CD4-positive, alpha-beta T cell treated with Interferon alpha-2 for 1 hour (primary cell): ENCODE measurements at regions not wholly inside any gene's neighbourhood (a gene's known extent, or its start where the extent isn't known, plus 50 kb on each side); places are given as distances from the start of the nearest gene placed in this dataset.

Source experiments
- DNase-seq, 2 donors: peaks; one replicate each; pipeline ENCODE4 v3.0.0-alpha.2; 2020 to 2022

- DNase-seq = no peak
Measured at GRCh38 chr21:39052718-39053117, 130.5 kb downstream of the PSMG1 start.

- DNase-seq = no peak
Measured at GRCh38 chr21:39051588-39051949, 131.7 kb downstream of the PSMG1 start.

- DNase-seq = no peak
Measured at GRCh38 chr21:39050841-39051587, 132.2 kb downstream of the PSMG1 start.

GRCh38 chr21:39048574-39048973, 134.7 kb downstream of the PSMG1 start:
- no peak for DNase-seq

- no peak for DNase-seq
Measured at GRCh38 chr21:39048064-39048463, 135.2 kb downstream of the PSMG1 start.

- DNase-seq = no peak
Measured at GRCh38 chr21:39047046-39047445, 136.2 kb downstream of the PSMG1 start.

GRCh38 chr21:39046236-39046916, 136.9 kb downstream of the PSMG1 start:
- DNase-seq = no peak

- no peak for DNase-seq
Measured at GRCh38 chr21:39041816-39042215, 141.4 kb downstream of the PSMG1 start.

- no peak for DNase-seq
Measured at GRCh38 chr21:39040494-39041110, 142.6 kb downstream of the PSMG1 start.

GRCh38 chr21:39037807-39038405, 145.3 kb downstream of the PSMG1 start:
- no peak for DNase-seq

- no peak for DNase-seq
Measured at GRCh38 chr21:39036581-39036980, 146.7 kb downstream of the PSMG1 start.

GRCh38 chr21:39034590-39035536, 148.4 kb downstream of the PSMG1 start:
- no peak for DNase-seq

- DNase-seq = no peak
Measured at GRCh38 chr21:39033878-39034589, 149.2 kb downstream of the PSMG1 start.

- no peak for DNase-seq
Measured at GRCh38 chr21:39029900-39030884, 153.1 kb downstream of the PSMG1 start.

- DNase-seq = no peak
Measured at GRCh38 chr21:39029086-39029755, 154.0 kb downstream of the PSMG1 start.

GRCh38 chr21:39025198-39025597, 158.1 kb downstream of the PSMG1 start:
- DNase-seq = no peak

GRCh38 chr21:39024538-39024937, 158.7 kb downstream of the PSMG1 start:
- no peak for DNase-seq

GRCh38 chr21:39022863-39023693, 160.2 kb downstream of the PSMG1 start:
- no peak for DNase-seq

- no peak for DNase-seq
Measured at GRCh38 chr21:39022466-39022862, 160.8 kb downstream of the PSMG1 start.
